ENCODE measurements at regions not wholly inside any gene's neighbourhood (a gene's known extent, or its start where the extent isn't known, plus 50 kb on each side); places are given as distances from the start of the nearest gene placed in this dataset.

DNA sequence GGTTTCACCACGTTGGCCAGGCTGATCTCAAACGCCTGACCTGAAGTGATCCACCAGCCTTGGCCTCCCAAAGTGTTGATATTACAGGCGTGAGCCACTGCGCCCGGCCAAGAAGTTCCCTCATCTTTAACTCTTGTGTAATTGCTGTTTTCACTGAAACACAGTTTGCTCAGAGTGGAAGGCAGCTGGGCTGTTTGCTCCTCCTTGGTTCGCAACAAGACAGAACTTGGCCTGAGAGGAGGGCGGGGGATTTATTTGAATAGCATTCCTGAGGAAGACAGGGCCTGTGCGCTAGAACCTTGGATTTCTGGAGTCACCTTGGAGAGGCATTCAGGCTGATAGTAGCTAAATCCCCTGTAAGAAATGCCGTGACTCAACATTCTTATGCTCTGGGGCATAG lies 226.7 kb upstream of the MCTP2 start:
- no TSS peak for BruUV-seq (replicated peaks)
- Histone ChIP-seq H3K79me2 (ENCODE audit: control insufficient read depth, insufficient read depth, low read length) (no peaks in the 10 kb centered on the region), H3K4me1 (ENCODE audit: control insufficient read depth, insufficient read depth, low read length) (no peaks in the 10 kb centered on the region), H3K4me2 (ENCODE audit: control insufficient read depth, insufficient read depth) (no peak overlapping the region), H3K36me3 (ENCODE audit: control insufficient read depth in 2 of 2, insufficient read depth in 2 of 2, low read length in 1 of 2) (no peaks in the 10 kb centered on the region), H3K4me3 (no peak overlapping the region), H3K27ac (ENCODE audit: control insufficient read depth, insufficient read depth) (no peak overlapping the region), H2AFZ (ENCODE audit: control insufficient read depth, low read depth, low read length) (no peak overlapping the region), H3K27me3 (replicated peaks in 1 of 2; ENCODE audit: control insufficient read depth in 2 of 2, insufficient read depth in 2 of 2, low read length in 1 of 2) (no peaks in the 10 kb centered on the region), H3K9me3 (replicated peaks; ENCODE audit: control insufficient read depth, insufficient read depth, low read length) (no peaks in the 10 kb centered on the region), H4K20me1 (ENCODE audit: control insufficient read depth, insufficient read depth) (no peaks in the 10 kb centered on the region), H3K9ac (ENCODE audit: control insufficient read depth, insufficient read depth, low read length) (no peak overlapping the region)
- ATAC-seq, result no peak
- in situ Hi-C loops (cut with MboI), result no loop called here
- ChIA-PET RAD21 (ENCODE audit: unreplicated experiment) (no interaction called here), SMC1A (ENCODE audit: uncharacterized antibody, unreplicated experiment) (no interaction called here), POLR2A (no interaction called here), CTCF (interaction anchor here (1.1 kb wide), 1 partner anchor 115 kb away, joined by 3 read pairs; no protein-coding TSS in a partner anchor)
- DNase-seq (ENCODE audit: low read depth, low spot score), result no peak
- intact Hi-C loops (cut with micrococcal nuclease; ENCODE audit: unreplicated experiment), result no loop called here
- FAIRE-seq, result no peak
- TF ChIP-seq EP300 (IDR thresholded peaks at IDR 0.05; ENCODE audit: borderline replicate concordance in 1 of 2, control insufficient read depth in 1 of 2, low read depth in 2 of 2, low read length in 2 of 2), result no peak
- TF ChIP-seq KDM1A (IDR thresholded peaks at IDR 0.05; ENCODE audit: borderline replicate concordance), result no peak
- no peak for TF ChIP-seq SPI1 (IDR thresholded peaks at IDR 0.05; ENCODE audit: borderline replicate concordance, insufficient read depth, low read depth, low read length)
- no peak for TF ChIP-seq RELA (IDR thresholded peaks at IDR 0.05; ENCODE audit: borderline replicate concordance, partially characterized antibody)
- no peak for TF ChIP-seq NR2C1 (IDR thresholded peaks at IDR 0.05)
- no peak for TF ChIP-seq KLF5 (IDR thresholded peaks at IDR 0.05; ENCODE audit: partially characterized antibody)
- TF ChIP-seq, protein P1, sequence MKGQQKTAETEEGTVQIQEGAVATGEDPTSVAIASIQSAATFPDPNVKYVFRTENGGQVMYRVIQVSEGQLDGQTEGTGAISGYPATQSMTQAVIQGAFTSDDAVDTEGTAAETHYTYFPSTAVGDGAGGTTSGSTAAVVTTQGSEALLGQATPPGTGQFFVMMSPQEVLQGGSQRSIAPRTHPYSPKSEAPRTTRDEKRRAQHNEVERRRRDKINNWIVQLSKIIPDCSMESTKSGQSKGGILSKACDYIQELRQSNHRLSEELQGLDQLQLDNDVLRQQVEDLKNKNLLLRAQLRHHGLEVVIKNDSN (IDR thresholded peaks at IDR 0.05; ENCODE audit: borderline replicate concordance, extremely low read length, insufficient read depth, low read depth, low read length), result no peak
- no peak for TF ChIP-seq RB1 (IDR thresholded peaks at IDR 0.05; ENCODE audit: borderline replicate concordance)
- TF ChIP-seq, protein P2, sequence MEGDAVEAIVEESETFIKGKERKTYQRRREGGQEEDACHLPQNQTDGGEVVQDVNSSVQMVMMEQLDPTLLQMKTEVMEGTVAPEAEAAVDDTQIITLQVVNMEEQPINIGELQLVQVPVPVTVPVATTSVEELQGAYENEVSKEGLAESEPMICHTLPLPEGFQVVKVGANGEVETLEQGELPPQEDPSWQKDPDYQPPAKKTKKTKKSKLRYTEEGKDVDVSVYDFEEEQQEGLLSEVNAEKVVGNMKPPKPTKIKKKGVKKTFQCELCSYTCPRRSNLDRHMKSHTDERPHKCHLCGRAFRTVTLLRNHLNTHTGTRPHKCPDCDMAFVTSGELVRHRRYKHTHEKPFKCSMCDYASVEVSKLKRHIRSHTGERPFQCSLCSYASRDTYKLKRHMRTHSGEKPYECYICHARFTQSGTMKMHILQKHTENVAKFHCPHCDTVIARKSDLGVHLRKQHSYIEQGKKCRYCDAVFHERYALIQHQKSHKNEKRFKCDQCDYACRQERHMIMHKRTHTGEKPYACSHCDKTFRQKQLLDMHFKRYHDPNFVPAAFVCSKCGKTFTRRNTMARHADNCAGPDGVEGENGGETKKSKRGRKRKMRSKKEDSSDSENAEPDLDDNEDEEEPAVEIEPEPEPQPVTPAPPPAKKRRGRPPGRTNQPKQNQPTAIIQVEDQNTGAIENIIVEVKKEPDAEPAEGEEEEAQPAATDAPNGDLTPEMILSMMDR (IDR thresholded peaks at IDR 0.05 in 2 of 3, conservative IDR thresholded peaks at IDR 0.05 in 1 of 3; ENCODE audit: control insufficient read depth in 2 of 3, extremely low read depth in 1 of 3, insufficient read depth in 1 of 3, low read depth in 3 of 3, low read length in 3 of 3), result no peak
- TF ChIP-seq, protein P3, sequence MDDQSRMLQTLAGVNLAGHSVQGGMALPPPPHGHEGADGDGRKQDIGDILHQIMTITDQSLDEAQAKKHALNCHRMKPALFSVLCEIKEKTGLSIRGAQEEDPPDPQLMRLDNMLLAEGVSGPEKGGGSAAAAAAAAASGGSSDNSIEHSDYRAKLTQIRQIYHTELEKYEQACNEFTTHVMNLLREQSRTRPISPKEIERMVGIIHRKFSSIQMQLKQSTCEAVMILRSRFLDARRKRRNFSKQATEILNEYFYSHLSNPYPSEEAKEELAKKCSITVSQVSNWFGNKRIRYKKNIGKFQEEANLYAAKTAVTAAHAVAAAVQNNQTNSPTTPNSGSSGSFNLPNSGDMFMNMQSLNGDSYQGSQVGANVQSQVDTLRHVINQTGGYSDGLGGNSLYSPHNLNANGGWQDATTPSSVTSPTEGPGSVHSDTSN (IDR thresholded peaks at IDR 0.05; ENCODE audit: insufficient replicate concordance, low read depth, low read length), result no peak
- TF ChIP-seq SIN3A (IDR thresholded peaks at IDR 0.05; ENCODE audit: low read depth, low read length), result no peak
- WGBS (ENCODE audit: insufficient coverage, insufficient replicate concordance, low lambda C conversion rate, missing lambda C conversion rate), result 46% methylated on average over 9 of the region's 9 CpGs

Measured in GM12878 (cell line).